AG08395 (cell line): ENCODE measurements at regions not wholly inside any gene's neighbourhood (a gene's known extent, or its start where the extent isn't known, plus 50 kb on each side); places are given as distances from the start of the nearest gene placed in this dataset.

Experiments used
- DNase-seq: peaks from one replicate; pipeline ENCODE4 v3.0.0; 2012; ENCODE audit warnings: mixed read lengths, low spot score

DNA sequence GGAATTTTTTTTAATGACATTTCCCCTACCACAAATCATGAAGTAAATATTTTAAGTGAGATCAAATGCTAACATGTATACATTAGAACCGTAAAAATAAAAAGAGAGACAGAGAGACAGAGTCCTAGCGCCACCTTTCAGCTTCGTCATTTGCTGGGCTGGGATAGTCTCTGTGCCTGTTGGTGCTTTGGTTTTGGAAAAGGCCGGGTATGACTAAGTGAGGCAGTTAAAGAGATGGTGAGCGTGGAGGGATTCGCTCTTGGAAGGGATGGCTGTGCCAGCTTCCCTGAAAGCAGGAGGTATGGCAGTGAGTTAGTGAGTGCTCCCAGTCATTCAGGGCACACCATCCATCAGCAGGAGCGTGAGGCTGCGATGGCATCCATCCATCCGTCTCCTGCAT lies 729.6 kb upstream of the WWC1 start:
- DNase-seq = no peak

DNA sequence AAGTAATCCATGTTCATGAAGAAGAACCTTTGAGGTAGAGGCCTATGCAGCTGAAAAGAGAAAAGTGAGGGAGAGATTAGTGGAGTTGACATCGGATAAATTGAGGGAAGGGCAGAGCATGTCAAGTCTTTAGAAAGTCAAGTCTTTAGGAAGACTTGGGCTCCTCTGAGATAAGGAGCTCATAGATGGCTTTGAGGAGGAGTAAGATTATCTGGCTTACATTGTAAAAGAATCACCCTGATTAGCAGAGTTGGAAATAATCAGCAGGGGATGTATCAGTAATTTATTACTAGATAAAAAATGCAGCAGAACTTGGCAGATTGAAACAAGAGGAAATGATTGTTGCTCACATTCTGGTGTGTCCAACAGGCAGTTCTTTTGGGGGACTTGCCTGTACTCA lies 727.2 kb upstream of the WWC1 start:
- no peak for DNase-seq

DNA sequence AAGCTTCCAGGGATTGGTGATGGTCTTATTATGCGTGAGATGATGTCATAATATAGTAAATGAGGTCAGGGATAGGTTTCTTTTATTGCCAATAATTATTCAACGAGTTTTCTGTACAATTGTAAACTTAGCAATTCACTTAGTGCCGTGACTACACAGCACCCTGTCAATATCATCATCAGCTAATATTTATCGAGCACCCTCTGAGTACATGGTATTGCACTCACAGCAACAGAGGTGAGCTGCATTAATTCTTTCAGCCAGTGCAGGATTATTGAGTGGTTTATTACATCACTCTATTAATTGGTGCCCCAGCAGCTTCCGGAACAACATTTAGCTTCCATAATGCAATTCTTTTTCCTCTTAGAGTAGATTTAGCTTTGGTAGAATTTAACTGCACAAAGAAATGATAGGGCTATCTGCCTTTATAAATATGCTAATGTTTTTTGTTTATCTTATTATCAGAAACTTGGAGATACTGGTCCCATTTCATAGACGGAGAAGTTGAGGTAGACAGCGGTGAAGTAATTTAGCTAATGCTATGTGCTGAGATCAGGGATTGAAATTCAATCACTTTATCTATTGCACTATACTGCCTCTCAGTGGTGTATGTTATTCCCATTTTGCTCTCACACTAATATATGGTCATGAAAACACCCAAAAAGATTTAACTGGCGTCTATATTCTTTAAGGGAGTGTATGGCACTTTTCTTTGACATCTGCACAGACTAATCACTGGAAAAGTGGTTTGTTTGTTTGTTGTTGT lies 726.1 kb upstream of the WWC1 start:
- DNase-seq = peak; percentile 63

DNA sequence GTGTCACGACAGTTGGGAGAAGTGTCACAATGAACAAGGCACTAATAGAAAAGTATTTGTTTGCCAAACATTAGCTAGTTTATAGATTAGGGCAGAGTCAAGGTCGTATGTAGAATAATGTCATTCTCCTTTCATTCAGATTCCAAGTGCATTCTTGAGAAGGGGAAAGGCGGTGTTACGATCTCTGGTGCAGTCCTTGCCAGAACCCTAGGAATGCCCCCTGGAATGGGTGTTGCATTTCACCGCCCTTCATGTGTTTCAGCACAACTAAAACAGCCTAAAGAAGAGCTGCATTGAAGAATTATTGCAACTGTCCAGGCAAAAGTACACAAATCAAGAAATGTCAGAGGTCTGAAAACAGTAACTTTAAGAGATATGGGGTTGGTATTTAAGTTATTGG lies 721.0 kb upstream of the WWC1 start:
- DNase-seq = no peak

DNA sequence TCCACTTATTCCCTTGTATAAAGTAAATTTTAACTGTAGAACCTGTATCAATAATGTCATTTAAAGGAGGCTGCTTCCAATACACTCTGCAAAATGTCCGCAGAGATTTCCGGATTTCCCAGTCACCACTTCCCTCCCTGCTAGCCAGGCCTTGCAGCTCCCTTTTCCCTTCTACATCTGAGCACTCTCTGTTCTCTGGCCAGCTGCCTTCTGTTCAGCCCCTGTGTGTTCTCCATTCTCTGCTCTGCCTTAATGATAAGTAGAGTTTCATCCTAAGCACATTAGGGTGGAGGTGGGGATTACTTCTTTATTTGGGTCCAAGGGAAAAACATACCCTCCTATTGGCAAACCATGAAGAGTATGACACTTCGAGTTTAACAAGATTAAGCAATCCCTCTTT lies 719.6 kb upstream of the WWC1 start:
- no peak for DNase-seq

DNA sequence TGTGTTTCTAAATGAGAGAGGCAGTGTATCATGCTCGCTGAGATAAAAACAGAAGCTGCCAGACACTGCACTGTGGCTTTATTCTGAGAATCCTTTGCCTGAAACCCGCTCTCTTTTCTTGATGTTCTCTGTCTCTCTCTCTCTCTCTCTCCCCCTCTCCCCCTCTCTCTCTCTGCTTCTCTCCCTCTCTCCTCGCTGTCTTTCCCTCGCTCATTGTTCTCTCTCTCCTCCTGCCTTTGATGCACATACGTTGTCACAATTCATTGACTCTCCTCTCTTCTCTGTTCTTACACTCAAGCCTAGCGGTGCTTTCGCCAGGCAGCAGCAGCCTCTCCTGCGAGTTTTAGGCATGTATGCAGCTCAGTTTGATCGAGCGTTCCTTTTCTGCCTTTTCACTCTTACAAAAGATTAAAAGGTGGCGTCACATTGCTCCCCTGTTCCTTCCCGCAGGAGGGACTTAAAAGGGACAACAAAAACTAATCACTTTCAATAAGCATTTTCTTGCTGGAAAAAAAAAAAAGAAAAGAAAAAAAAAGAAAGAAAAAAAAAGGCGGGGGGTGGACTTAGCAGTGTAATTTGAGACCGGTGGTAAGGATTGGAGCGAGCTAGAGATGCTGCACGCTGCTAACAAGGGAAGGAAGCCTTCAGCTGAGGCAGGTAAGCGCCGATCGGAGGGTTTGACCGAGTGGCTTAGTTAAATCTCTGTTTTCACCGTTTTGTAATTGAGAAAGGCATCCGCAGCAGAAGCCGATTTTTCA lies 717.9 kb upstream of the WWC1 start:
- DNase-seq = peak; percentile 53

DNA sequence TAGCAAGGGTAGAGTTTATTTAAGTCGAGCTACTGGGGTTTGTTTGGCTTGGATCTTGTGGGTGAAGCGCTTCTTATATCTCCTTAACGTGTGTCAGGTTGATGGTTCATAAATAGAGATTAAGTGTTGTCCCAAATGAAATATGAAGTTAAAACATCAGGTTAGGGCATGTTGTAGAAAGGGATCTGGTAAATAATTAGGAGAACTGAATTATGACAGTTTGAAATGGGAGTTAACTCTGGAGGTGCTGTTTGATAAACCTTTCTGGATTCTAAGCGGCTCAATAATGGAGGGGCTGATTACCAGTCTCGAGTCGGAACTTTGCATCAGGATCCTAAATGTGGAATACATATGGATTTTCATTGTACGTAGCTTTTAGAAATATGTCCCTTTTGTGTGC lies 717.0 kb upstream of the WWC1 start:
- no peak for DNase-seq

DNA sequence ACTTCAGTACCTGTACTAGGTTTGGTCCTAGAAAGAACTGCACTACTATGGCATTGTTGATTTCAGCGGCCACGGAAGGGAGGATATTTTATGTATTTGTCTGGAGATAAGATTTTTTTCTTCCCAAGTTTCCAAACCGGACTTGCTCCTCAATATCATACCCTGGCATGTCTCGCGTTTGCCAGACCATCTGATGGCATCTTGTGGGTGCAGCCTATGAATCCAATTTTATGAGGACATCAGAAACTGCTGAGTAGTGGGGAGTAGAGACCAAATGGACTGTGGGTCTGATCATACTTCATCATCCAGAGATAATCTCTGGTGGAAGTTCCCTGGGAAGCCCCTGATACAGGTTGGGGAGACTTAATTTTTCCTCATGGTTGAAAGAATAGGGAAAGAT lies 716.1 kb upstream of the WWC1 start:
- no peak for DNase-seq

DNA sequence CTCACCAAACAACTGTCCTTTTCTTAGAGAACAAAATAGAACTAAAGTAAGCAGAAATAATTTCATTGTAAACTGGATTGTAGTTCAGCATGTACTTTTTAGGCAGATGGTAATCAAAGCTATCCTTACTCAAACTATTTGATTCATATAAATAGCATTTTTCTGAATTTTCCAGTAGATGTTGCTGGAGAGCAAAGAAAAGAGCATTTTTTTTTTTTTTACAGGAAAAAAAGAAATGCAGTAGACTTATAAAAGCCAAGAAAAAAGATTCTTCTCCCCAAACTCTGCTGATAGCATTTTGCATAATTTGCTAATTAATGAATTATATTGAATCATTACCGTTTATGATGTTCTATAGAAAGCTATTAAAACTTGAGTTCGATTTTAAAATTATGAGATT lies 715.3 kb upstream of the WWC1 start:
- peak; percentile 10 for DNase-seq

DNA sequence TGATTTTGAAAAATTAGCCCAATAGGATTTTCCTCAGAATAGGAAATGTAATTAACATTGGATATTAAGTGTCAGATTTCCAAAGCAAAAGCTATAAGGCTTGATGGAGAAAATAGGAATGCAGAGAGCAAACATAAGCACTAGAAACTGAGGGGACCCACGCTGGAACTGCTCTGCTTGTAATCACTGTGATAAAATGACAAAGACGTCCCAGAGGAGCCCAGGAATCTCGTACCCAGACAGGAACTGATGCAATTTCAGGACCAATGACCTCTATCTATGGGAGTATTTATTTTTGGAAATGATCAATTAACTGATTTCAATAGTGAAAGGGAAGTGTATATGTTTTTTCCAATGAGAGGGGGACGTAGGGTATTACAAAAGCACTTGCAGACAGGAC lies 714.5 kb upstream of the WWC1 start:
- DNase-seq = no peak

DNA sequence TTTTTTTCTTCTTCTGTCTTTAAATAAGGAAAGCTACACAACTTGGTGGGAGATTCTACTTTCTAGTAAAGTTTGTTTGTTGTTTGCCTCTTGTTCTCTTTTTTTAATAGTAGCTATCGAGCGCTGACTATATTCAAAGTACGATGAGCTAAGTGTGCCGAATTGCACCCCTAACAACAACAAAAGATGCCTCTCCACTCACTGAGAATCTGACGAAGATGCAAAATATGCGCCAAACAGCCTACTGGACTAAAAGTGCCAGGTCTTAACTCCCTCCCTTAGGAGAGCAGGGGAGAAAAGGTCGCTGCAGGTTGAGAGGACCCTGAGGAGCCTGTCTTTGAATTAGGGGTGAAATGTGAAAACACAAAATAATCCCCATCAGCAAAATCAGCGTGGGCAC lies 713.8 kb upstream of the WWC1 start:
- DNase-seq = no peak

DNA sequence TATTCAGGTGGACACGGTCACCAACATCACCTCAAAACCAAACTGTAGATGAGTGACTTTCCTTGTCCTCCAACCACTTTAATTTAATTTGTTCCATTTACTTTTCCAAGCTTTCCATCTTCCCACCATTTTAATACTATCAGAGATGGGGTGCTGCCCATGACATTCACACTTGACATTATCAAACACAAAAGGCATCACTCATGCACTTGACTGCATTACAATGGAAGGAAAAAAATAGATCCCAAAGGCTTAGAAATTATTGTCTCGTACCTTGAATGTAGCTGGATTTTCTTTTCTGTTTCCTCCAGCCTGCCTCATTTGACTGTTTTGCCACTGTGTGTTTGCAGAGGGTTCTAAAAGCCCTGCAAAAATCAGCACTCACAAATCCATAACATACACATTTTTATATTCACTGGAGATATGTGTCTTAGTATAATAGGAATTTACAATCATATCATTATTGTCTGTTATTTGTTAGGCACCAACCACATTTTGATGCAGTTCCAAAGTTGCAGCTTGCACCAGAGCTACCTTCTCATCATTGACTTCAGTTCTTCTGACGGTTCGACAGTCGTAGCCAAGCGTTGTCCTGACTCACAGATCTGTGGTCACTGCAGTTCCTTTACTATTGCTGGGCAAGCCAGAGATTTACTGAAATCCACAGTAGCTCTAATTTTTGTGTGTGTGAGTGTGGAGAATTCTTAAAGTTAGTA lies 712.3 kb upstream of the WWC1 start:
- DNase-seq = peak; percentile 52

DNA sequence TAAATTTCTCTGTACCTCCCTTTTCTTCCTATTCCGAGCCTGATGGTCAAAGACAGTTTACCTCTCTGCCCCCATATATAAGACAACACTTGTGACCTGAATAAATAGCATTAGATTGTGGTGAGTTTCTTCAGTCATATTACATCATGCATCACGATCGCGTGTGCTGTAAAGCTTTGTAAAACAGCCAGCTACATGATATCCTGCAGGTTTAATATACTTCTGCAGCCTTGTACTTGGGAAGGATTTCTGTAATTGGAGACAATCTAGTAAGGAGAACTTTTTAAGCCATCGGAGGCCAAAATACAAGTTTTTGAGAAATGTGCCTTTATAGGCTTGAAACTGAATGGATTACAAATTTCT lies 711.8 kb upstream of the WWC1 start:
- no peak for DNase-seq

DNA sequence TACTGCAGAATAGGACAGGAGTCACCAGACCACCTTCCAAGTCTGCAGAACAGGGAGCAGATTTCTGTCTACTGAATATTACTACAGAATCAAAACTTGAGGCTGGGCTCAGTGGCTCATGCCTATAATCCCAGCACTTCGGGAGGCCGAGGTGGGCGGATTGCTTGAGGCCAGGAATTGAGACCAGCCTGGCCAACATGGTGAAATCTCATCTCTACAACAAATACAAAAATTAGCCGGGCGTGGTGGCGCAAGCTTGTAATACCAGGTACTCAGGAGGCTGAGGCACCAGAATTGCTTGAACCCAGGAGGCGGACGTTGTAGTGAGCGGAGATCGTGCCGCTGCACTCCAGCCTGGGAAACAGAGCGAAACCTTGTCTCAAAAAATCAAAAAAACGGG lies 710.8 kb upstream of the WWC1 start:
- no peak for DNase-seq

DNA sequence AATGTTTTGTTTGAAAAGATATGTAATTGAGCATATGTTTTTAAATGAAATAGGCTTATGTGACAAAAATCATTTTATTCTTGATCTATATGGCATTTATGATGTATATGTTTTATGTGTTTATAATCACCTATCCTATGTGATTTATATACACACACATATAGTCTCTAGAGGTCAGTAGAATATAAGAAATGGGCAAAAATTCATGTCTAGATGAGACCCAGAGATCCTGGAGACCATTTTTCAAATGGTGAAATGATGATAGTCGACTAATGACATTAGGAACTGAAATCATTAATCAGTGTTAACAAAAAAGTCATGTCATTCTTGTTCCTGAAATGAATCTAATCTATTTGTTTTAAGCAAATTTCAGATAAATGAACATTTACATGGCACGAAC lies 709.2 kb upstream of the WWC1 start:
- peak; percentile 13 for DNase-seq

DNA sequence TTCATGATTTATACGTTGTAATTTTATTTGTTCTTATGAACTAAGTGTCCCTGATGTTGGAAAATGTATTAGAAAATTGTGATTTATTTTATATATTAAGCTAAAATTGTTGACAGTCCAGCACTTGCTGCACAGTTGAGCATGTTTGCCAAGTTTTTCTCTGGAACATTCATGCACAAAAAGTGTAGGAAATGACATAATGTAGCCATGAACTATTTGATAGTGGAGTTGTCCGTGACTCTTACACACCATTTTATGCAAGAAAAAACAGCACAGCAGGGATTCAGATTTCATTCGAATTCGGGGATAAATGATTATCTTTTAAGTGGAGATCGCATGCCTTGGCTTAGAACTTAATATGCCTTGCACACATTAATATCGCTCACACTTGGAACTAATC lies 708.6 kb upstream of the WWC1 start:
- DNase-seq = no peak

DNA sequence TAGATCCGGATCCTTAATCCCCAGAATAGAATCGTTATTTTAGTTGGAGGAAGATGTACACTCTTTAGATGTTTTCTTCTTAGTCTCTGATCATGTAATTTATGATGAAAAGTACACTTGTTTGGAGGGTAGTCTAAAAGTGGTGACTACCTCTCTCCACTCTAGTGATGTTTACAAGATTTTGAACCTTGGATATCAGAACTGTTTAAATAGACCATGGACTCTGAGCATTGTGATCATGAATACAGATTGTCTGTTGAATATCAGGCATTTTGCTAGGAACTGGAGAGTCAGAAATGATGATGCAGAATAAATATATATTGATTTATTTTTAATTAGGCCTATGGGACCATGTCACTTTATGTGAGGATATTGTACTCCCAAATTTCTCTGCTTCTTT lies 706.3 kb upstream of the WWC1 start:
- DNase-seq = no peak

DNA sequence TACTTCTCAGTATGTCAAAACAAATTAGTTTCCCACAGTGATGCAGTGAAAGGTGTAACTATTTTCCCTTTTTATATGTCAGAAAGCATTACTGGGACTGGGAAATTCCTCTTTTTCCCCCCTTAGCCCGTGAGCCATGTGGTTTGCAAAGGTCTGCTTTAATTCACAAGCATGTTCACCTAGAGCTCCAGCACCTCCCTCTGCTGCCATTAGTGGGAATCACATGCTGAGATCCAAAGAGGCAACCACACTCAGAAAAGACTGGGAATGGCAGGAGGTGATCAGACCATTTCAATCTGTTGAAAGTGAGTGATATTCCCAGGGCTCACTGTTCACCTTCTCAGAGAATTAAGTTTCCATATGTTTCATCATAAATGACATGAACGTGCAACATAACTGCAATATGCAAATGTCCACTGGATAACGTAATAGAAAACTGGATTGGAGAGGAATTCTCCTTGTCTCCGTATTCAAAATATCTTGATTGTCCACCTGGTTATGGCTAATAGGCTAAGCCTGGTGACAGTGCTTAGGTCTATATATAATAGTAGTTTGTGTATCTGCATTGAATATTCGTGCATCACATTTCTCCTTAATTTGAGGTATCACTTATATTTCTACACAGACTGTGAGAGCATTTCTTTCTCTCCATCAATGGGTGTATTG lies 703.5 kb upstream of the WWC1 start:
- peak; percentile 51 for DNase-seq

DNA sequence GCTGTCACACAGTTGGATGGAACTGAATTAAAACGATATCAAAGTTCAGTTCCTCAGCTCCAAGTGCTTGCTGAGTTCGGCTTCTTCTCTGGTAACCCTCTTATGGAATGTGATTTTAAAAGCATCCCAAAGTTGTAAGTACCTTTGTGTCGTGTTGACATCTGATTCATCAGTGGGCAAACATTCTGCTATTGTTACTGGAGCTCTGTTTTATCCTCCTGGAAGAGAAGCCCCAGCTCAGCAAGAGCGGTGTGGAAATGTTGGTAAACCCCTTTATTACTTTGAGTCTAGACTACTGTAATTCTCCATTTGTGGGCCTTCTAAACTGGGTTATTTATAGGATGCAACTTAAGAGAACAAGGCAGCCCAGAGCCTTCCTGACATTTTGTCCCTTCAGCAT lies 699.3 kb upstream of the WWC1 start:
- no peak for DNase-seq

DNA sequence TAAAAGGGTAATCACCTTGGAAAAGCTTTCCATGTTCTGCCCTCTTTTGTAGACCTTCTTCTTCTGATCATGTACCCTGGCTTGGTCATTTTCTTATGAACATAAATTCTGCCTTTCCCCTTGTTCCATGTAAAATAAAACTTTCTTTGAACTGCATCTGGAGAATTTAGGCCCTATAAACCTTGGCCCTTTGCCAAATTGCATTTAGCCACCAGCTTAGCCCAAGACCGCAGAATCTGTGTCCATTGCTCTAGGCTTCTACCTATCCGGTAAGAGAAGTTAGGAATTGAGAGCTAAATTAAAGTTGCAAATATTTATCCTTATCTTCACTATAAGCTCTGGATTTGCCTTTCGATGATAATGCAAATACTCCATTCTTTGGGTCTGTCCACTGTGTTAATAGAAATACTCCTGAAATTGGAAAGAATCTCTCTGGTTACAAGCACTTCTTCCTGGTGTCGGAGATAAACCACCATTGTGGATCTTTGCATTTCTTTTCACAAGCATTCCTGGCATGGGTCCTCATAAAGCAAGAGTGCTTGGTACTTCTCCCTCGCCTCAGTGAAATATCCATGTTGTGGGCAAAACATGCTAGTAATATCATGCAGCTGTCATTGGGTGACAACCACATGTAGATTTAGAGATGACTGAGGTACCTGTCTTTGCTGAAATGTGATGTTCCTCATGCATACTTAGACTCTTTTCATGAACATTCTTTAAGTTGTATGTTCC lies 698.0 kb upstream of the WWC1 start:
- no peak for DNase-seq

DNA sequence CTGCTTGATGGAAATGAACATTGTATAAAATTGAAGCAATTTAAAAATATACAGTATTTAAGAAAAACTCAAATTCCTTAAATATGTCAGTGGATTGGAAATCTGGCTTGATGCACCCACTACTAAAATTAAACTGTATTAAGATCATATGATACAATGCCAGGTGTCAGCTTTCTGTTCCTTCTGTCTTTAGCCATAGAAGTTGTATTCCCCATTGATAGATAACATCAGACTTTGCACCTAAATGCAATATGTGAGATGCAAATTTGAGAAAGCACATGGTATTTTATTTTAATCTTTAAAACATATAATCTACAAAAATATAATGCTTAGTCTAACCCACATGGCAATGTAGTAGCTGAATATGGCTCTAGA lies 697.4 kb upstream of the WWC1 start:
- DNase-seq = no peak

DNA sequence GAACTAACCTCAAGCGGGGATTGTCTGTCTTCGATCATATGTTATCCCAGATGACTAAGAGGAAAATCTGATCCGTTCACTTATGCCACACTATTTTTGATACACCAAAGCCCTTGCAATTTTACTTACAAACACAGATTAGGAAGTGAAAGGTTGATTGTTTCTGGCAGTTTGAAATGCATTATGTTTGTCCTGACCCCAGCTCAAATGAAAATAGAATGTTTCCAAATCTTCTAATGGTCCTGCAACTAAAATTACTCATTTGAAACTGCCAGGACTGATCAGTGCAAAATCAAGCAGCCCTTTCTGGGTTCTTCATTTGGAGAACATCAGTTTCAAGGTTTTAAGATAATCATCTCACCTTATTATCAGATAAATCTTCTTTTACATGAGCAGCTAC lies 696.7 kb upstream of the WWC1 start:
- DNase-seq = no peak
